CD14-positive monocyte (primary cell): ENCODE measurements at regions not wholly inside any gene's neighbourhood (a gene's known extent, or its start where the extent isn't known, plus 50 kb on each side); places are given as distances from the start of the nearest gene placed in this dataset.

Experiments
- DNase-seq, 3 donors: peaks; one replicate each; pipeline ENCODE4 v3.0.0-alpha.2; 2011 to 2022
- H2AFZ ChIP-seq: 2 replicates; pipeline ENCODE4 v1.6.0; 2012; ENCODE audit warnings: mild to moderate bottlenecking, low read depth, low read length, inconsistent platforms; ENCODE audit not compliant: insufficient read depth, poor library complexity, severe bottlenecking
- H3K27ac ChIP-seq, 2 donors: 1 replicate in 1 of 2; 2 replicates in 1 of 2; pipeline ENCODE4 v1.5.1; 2012 to 2013; ENCODE audit warnings: low read length in 2 of 2, control low read depth in 1 of 2, inconsistent platforms in 1 of 2, low read depth in 1 of 2, mild to moderate bottlenecking in 1 of 2
- H3K27me3 ChIP-seq, 2 donors: one replicate each; pipeline versions ENCODE4 v1.6.0 to v1.6.1; 2011 to 2013; ENCODE audit warnings: low read length in 2 of 2; ENCODE audit not compliant: control insufficient read depth in 2 of 2, insufficient read depth in 2 of 2
- H3K36me3 ChIP-seq, 2 donors: replicated peaks in 1 of 2; 1 replicate in 1 of 2; 2 replicates in 1 of 2; pipeline versions ENCODE4 v1.5.1 to v1.6.1; 2012 to 2013; ENCODE audit warnings: low read length in 2 of 2, control low read depth in 1 of 2, inconsistent platforms in 1 of 2, mild to moderate bottlenecking in 1 of 2; ENCODE audit not compliant: insufficient read depth in 2 of 2, control insufficient read depth in 1 of 2
- H3K4me1 ChIP-seq, 2 donors: 1 replicate in 1 of 2; 2 replicates in 1 of 2; pipeline versions ENCODE4 v1.5.1 to v1.6.1; 2012 to 2013; ENCODE audit warnings: low read length in 2 of 2, control low read depth in 1 of 2, inconsistent platforms in 1 of 2, mild to moderate bottlenecking in 1 of 2, moderate library complexity in 1 of 2; ENCODE audit not compliant: insufficient read depth in 2 of 2, control insufficient read depth in 1 of 2
- H3K4me2 ChIP-seq: replicated peaks from 2 replicates; pipeline ENCODE3; 2012; ENCODE audit warnings: low read length, moderate library complexity, mild to moderate bottlenecking; ENCODE audit not compliant: poor library complexity, severe bottlenecking; ENCODE audit errors: extremely low read depth
- H3K4me3 ChIP-seq, 3 experiments: fragments of 200-600 bp in 1 of 3; sonication (generic) in 1 of 3; replicated peaks in 1 of 3; 1 replicate in 2 of 3; 2 replicates in 1 of 3; pipeline ENCODE4 v1.5.1; 2011 to 2013; ENCODE audit warnings: low read length in 3 of 3, mild to moderate bottlenecking in 3 of 3, control low read depth in 2 of 3, low read depth in 2 of 3, inconsistent platforms in 1 of 3, moderate library complexity in 1 of 3
- H3K79me2 ChIP-seq: 2 replicates; pipeline ENCODE4 v1.6.0; 2012; ENCODE audit warnings: mild to moderate bottlenecking, control low read depth, inconsistent platforms, low read length, moderate library complexity; ENCODE audit not compliant: insufficient read depth
- H3K9ac ChIP-seq: 2 replicates; pipeline ENCODE4 v1.6.0; 2017; ENCODE audit warnings: low read length, mild to moderate bottlenecking; ENCODE audit not compliant: insufficient read depth, poor library complexity, severe bottlenecking
- H3K9me3 ChIP-seq, 2 donors: replicated peaks in 1 of 2; 1 replicate in 1 of 2; 2 replicates in 1 of 2; pipeline versions ENCODE4 v1.5.1 to v1.6.1; 2012 to 2013; ENCODE audit warnings: low read length in 2 of 2, control low read depth in 1 of 2; ENCODE audit not compliant: control insufficient read depth in 1 of 2, insufficient read depth in 1 of 2
- H4K20me1 ChIP-seq: 2 replicates; pipeline ENCODE4 v1.6.0; 2012; ENCODE audit warnings: mild to moderate bottlenecking, low read length, control low read depth, moderate library complexity; ENCODE audit not compliant: insufficient read depth
- H3K27ac Mint-ChIP-seq, 7 donors: one replicate each; pipeline ENCODE4 v1.8.0; 2020; ENCODE audit warnings: mild to moderate bottlenecking in 7 of 7, mixed read lengths in 7 of 7, moderate library complexity in 6 of 7, inconsistent platforms in 2 of 7
- H3K27me3 Mint-ChIP-seq, 3 donors: one replicate each; pipeline ENCODE4 v1.8.0; 2021 to 2022; ENCODE audit warnings: low read depth in 3 of 3, mild to moderate bottlenecking in 3 of 3, mixed read lengths in 3 of 3, moderate library complexity in 3 of 3, inconsistent platforms in 1 of 3
- H3K36me3 Mint-ChIP-seq, 2 donors: one replicate each; pipeline ENCODE4 v1.8.0; 2020; ENCODE audit warnings: mixed read lengths in 2 of 2, inconsistent platforms in 1 of 2, mild to moderate bottlenecking in 1 of 2
- H3K4me1 Mint-ChIP-seq: one replicate; pipeline ENCODE4 v1.8.0; 2020; ENCODE audit warnings: mild to moderate bottlenecking, mixed read lengths
- H3K4me3 Mint-ChIP-seq, 2 donors: one replicate each; pipeline ENCODE4 v1.8.0; 2020; ENCODE audit warnings: mild to moderate bottlenecking in 2 of 2, mixed read lengths in 2 of 2, moderate library complexity in 1 of 2
- H3K9me3 Mint-ChIP-seq, 7 donors: one replicate each; pipeline ENCODE4 v1.8.0; 2020 to 2022; ENCODE audit warnings: mixed read lengths in 7 of 7, mild to moderate bottlenecking in 6 of 7, moderate library complexity in 6 of 7, inconsistent platforms in 2 of 7
- CTCF ChIP-seq: fragments of 200-600 bp; IDR thresholded peaks from one replicate; pipeline ENCODE4 v1.8.0; 2022; ENCODE audit warnings: antibody characterized with exemption, mild to moderate bottlenecking
- WGBS: methylation state at CpG from one replicate; pipeline ENCODE4 v1.1.5; 2013; ENCODE audit warnings: missing lambda C conversion rate; ENCODE audit not compliant: insufficient coverage; 5-methylcytosine and 5-hydroxymethylcytosine counted together
- intact Hi-C, 2 donors: fragments of 100-400 bp; cut with micrococcal nuclease; formaldehyde crosslinking; loops; one replicate each; pipeline versions ENCODE4 v1.15.0 to v1.15.1; 2023

- WGBS = 73% methylated on average over 2 of the region's 4 CpGs
- no peak for DNase-seq
These were observed 1052.4 kb downstream of the TUSC7 start for GRCh38 chr3:117761703-117762620.

GRCh38 chr3:117762621-117763037, 1053.0 kb downstream of the TUSC7 start:
- Mint-ChIP-seq H3K4me1 (no peaks in the 10 kb centered on the region), H3K36me3 (no peaks in the 10 kb centered on the region), H3K27me3 (peaks cover 0 to 2% (median 0%) of the 10 kb centered on the region in 3 donors), H3K9me3 (peaks cover 0 to 7% (median 2%) of the 10 kb centered on the region in 7 donors), H3K4me3 (no peak overlapping the region), H3K27ac (no peak overlapping the region)
- no peaks in the 10 kb centered on the region for H3K27me3 ChIP-seq
- peaks cover 0 to 4% of the 10 kb centered on the region in 2 donors for H3K9me3 ChIP-seq
- H3K9ac ChIP-seq = no peak overlapping the region
- TF ChIP-seq CTCF = no peak
- no peak overlapping the region for H3K27ac ChIP-seq
- no peaks in the 10 kb centered on the region for H3K79me2 ChIP-seq
- H4K20me1 ChIP-seq = no peaks in the 10 kb centered on the region
- intact Hi-C loops = no loop called here
- 33% methylated on average over 1 of the region's 3 CpGs for WGBS
- H3K4me3 ChIP-seq = no peak overlapping the region
- no peaks in the 10 kb centered on the region for H3K36me3 ChIP-seq
- H3K4me2 ChIP-seq = no peak overlapping the region
- DNase-seq = no peak
- no peak overlapping the region for H2AFZ ChIP-seq
- H3K4me1 ChIP-seq = no peaks in the 10 kb centered on the region

More at GRCh38 chr3:117761703-117762620, 1052.4 kb downstream of the TUSC7 start:
- H3K4me1 Mint-ChIP-seq = no peaks in the 10 kb centered on the region
- intact Hi-C loops = no loop called here
- Histone ChIP-seq H3K79me2 (no peaks in the 10 kb centered on the region), H3K4me1 (no peaks in the 10 kb centered on the region), H3K36me3 (no peaks in the 10 kb centered on the region), H3K27ac (no peak overlapping the region), H3K27me3 (no peaks in the 10 kb centered on the region), H3K4me3 (no peak overlapping the region), H3K9ac (no peak overlapping the region), H2AFZ (no peak overlapping the region), H4K20me1 (no peaks in the 10 kb centered on the region), H3K4me2 (no peak overlapping the region), H3K9me3 (peaks cover 0 to 4% of the 10 kb centered on the region in 2 donors)
- H3K4me3 Mint-ChIP-seq = no peak overlapping the region
- H3K9me3 Mint-ChIP-seq = peaks cover 0 to 7% (median 2%) of the 10 kb centered on the region in 7 donors
- no peaks in the 10 kb centered on the region for H3K36me3 Mint-ChIP-seq
- TF ChIP-seq CTCF = no peak
- H3K27me3 Mint-ChIP-seq = peaks cover 0 to 2% (median 0%) of the 10 kb centered on the region in 3 donors
- peak overlapping the region in 1 of 7 donors; percentile 38 for H3K27ac Mint-ChIP-seq
